Left lobe of liver (tissue), 2 donors: ENCODE measurements at regions not wholly inside any gene's neighbourhood (a gene's known extent, or its start where the extent isn't known, plus 50 kb on each side); places are given as distances from the start of the nearest gene placed in this dataset.
"Not testable (repeated sequence)": the region's sequence is repeated elsewhere in the genome, so short reads cannot be mapped to it uniquely, and the experiment has no call there.

Experiments used
- ATAC-seq: fragments of 200-7000 bp; cut with Tn5 transposase; one replicate; pipeline ENCODE4 v1.9.1; 2020; ENCODE audit warnings: mild to moderate bottlenecking, moderate library complexity
- DNase-seq: peaks from one replicate; pipeline ENCODE4 v3.0.0-alpha.2; 2020; ENCODE audit warnings: low spot score
- donor health status: DM: no; HTN: no; CAD: no; lungs with moderate emphysema.
- donor health status: DM: no; HTN: yes; CAD: no.

DNA sequence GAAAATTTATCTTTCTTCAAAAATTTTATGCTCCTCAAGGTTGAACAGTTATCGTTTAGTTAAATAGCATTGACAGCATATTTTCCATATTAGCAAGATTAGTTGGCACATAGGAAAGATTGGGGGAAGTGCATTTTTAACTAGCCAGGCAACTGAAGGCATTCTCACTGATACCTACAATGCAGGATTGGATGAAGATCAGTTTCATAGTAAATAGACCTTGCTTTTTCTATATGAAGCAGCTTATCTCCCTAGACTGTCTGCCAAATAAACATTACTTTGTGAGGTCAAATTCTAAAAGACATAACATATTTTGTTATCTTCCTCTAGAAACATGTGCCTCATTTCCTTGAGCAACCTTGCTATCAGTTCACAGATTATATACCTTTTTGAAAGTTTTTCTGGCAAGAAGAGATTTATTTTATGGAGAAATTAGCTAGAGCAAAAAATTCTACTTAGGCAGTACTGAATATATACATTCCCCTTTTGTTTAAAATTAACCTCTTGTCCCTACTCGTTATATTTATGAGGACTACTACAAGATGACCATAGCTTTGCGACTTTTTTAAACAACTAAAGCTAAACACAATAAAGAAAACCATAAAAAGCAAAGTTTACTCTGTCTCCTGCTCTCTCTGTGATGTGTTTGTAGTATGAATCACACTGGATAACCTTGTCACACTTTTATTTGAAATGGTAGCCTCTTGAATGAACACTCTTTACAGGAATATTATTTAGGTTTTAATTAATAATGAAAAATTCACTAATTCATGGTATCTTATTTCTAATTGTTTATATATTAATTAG lies 654.9 kb upstream of the TBL1XR1 start:
- DNase-seq: no peak
- no peak for ATAC-seq

DNA sequence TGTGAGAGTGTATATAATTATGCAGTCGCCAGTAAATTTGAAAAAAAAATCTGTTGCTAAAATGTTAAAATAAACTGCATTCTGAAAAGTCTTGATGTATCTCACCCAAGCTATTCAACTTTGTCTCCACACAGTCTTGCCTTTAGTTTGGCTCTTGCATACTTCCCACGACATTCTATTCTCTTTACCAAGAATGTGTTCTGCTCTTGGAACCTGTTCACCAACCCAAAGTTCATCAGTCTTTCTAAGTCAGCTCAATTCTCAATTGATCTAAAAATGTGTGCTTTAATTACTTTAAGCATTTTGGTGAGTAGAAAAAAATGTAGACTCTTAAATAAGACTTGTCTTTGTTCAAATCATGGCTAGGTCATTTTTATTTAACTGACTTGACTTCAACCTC lies 657.7 kb upstream of the TBL1XR1 start:
- no peak for DNase-seq
- ATAC-seq: no peak

DNA sequence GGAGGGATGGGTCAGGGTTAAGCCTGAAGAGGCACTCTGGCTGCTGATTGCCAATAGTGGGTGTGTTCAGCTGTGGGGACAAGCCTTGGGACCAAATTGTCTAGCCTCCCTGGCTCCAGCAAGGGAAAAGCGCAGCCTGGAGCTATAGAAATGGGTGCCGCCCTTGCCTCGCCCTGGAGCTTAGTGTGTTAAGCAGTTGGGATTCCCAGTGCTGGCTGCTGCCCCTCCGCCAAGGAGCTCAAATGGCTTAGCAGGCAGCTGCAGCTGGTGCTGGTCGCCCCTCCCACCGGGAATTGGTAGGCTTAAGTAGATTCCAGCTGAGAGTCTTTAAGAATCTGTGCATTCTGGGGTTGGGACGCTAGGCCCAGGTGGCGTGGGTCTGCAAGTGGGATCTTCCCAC lies 662.9 kb upstream of the TBL1XR1 start:
- DNase-seq (no peak), ATAC-seq (no peak)

GRCh38 chr3:177862962-177863491 lies 665.7 kb upstream of the TBL1XR1 start:
- no peak for DNase-seq
- ATAC-seq: no peak

DNA sequence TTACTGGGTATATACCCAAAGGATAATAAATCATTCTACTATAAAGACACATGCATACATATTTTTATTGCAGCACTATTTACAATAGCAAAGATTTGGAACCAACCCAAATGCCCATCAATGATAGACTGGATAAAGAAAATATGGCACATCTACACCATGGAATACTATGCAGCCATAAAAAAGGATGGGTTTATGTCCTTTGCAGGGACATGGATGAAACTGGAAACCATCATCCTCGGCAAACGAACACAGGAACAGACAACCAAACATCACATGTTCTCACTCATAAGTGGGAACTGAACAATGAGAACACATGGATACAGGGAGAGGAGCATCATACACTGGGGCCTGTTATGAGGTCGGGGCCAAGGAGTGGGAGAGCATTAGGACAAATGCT lies 665.0 kb upstream of the KCNMB2 start:
- ATAC-seq, DNase-seq: not testable (repeated sequence)

DNA sequence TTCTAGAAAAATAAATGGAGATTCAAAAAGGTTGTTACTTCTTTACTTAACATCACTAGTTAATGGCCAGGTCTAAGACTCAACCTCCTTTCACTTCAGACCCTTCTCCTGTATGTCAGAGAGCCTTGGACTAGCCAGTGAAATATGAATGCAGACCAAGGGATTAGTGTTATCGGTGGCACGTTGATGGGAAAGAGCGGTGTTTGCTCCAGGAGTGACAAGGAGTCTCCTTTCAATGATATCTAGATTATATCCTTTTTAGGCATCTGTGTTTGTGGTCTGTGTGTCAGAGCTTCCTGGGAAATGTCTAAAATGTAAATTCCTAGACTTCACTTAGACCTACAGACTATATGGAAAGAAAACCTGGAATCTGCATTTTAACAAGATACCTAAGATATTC lies 658.0 kb upstream of the KCNMB2 start:
- ATAC-seq (no peak), DNase-seq (no peak)

DNA sequence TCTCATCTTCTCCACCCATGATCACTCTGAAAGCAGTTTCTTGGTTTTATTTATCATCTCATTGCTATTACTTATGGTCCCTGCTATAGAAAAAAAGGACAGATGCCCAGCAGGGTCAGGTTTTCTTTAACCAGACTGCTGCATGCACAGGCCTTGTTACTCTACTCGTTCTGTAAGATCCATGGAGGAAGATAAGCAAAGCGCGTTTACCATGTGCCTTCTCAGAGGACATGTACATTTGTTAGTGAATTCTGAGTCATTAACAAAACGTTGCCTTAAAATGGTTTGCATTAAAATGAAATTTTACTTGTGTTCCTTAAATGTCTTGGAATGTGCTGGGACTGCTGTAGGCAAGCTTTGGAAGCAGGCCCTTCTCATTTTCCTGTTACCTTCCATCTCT lies 657.3 kb upstream of the KCNMB2 start:
- DNase-seq (no peak), ATAC-seq (no peak)

- ATAC-seq: no peak
- no peak for DNase-seq
Observed at GRCh38 chr3:177881351-177881750, 654.9 kb upstream of the KCNMB2 start.

DNA sequence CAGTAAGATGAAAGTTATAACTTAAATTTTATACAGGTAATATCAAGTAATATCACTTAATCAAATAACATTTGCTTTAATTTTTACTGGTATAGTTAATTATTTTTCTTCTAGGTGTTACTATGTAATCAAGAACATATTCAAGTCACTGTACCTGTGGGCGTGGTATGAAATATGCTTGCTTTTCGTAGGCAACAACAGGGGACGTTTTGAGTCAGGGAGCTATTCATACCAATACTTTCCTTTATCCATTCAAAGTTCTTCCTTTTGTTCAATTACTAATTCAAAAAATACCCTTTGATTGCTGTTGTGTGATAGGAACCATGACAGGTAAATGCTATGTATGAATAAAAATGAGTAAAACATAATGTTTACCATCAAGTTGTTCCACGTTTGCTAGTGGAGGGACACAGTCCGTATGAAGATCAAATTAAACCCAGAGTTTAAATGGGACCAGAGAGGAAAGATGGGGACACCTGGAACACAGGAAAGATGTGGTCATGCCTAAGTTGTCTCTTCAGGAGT lies 654.0 kb upstream of the KCNMB2 start:
- ATAC-seq: no peak
- no peak for DNase-seq

DNA sequence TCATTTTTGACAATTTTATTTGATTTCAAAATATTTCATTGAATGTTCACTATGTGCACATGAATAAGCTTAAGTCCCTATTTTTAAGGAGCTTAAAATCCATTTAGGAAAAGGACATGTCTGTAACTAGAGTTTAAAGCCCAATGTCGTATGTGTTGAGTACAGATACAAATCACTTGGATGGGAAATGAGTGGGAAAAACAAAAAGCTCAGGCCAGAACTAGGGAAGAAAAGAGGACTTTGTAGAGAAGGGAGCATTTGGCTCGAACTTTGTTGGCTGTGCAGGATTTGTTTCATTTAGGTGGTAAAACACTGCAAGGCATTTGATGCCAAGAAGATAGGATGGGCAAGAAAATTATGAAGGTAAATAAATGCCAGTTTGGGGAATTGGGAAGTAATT lies 653.1 kb upstream of the KCNMB2 start:
- DNase-seq: no peak
- no peak for ATAC-seq

DNA sequence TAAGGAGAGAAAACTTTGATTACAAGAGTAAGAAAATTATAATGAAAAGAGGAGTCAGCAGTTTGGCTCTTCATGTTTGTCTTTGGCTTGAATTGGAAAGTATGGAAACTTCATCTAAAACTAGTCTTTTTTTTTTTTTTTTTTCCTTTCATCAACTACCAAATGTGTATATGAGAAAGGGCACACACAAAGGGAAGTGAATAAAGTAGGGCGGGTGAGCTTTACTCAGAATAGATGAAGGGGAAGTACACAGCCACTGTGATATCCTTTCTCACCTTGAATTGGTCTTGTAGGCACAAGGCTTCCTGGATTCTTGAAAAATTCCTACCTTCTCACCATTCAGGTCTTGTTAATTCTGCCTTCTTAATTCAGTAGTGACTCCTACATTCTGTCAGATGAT lies 652.3 kb upstream of the KCNMB2 start:
- ATAC-seq: no peak
- DNase-seq: no peak

- DNase-seq (no peak), ATAC-seq (no peak)
Observed at GRCh38 chr3:177885063-177885462, 651.2 kb upstream of the KCNMB2 start.

DNA sequence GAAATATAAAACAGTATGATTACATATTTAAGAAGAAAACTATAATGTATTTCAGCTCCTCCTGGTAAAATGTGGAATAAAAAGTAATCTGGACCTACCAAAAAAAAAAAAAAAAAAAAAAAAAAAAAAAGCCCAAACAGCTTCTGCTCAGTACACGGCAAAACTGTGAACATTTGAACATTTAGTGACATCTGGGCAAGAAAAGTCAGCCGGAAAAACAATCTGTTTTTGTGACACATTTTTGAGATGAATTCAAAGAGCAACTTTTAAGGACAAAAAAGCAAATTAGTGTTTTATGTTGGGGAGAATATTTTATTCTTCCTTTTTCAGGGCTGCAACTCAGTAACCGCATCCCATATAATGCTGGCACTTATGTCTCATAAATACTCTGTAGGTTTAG lies 649.7 kb upstream of the KCNMB2 start:
- no peak for DNase-seq
- no peak for ATAC-seq

GRCh38 chr3:177887475-177887874 lies 648.8 kb upstream of the KCNMB2 start:
- ATAC-seq: no peak
- DNase-seq: no peak

DNA sequence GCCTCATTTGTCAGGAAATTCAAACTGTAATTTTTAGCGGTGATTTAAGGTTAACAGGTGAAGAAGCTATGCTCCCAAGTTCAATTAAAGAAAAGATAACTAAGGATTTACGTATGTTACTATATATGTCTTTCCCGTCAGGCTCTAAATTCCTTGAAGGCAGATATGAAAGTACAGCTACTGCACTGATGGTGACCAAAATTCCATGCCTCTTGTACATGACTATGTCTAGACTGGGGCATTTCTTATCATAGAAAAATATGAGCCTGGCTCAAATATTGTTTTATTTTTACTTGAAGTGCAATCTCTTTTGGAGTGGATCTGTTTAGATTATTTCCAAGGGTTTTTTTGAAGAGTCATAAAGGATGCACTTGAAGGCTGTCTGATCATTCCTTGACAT lies 647.1 kb upstream of the KCNMB2 start:
- DNase-seq (no peak), ATAC-seq (no peak)

DNA sequence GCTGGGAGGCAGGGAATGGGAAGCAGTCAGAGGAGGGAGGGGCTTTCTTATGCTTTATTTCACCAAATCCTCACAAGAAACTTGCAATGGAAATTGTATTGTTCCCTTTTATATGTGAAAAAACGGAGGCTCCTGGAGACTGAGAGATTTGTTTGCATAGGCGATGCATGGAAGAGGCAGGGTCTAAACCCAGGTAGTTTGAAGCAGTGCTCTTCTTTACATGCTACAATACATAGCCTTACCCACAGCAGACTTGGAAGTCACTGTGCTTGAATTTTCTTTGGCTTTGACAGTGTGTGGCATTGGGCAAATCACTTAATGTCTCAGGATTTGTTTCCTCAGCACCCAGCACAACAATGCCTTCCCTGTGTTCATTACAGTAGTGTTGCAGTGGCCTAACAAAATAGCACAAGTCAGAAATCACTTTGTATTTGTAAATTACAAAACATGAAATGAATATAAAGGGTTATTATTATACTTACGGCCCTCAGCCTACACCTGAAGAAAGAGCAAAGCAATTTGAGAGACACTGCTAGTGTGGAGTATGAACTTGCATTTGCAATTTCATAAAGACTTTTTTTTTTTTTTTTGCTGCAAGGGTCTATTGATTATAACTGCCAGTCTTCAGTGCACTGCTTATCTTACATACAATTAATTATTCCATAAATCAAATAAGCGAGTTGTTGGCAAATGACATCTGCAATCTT lies 646.4 kb upstream of the KCNMB2 start:
- DNase-seq (no peak), ATAC-seq (no peak)

DNA sequence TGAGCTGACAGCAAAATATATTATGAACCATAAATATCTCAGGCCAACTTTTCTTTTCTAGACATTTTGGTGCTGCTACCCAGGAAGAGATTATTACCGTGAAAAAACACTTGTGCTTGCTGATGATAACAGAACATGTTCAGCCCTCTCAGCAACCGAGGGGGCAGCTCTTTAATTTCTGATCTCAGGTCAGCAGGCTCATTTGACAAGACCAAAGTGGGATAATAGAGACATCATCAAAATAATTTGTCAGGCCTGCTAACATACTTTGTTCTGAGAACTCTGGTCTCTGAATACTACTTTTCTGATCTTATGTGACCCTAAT lies 645.9 kb upstream of the KCNMB2 start:
- no peak for ATAC-seq

GRCh38 chr3:177891569-177891968 lies 644.7 kb upstream of the KCNMB2 start:
- DNase-seq, ATAC-seq: not testable (repeated sequence)

More for the DNA sequence above, 645.9 kb upstream of the KCNMB2 start:
- no peak for DNase-seq

DNA sequence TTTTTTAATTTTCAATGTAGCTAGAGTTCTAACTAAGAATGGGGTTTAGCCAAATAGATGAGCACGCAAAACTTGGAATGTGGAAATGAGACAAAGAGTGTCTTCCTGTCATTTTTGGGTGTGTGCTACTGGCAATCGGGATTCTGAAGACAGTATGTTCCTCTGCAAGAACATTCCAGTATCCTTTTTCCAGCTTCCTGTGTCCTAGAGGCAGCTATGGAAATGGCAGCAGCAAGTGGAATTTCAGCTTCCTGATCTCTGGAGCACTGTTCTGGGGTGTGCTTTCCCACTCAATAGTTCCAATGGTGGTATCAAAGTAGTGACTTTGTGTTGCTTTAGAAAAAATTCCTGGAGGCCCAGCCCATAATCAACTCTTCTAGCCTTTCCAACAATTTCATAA lies 642.9 kb upstream of the KCNMB2 start:
- DNase-seq: no peak
- ATAC-seq: no peak

GRCh38 chr3:177894081-177894728 lies 642.0 kb upstream of the KCNMB2 start:
- no peak for DNase-seq
- no peak for ATAC-seq

DNA sequence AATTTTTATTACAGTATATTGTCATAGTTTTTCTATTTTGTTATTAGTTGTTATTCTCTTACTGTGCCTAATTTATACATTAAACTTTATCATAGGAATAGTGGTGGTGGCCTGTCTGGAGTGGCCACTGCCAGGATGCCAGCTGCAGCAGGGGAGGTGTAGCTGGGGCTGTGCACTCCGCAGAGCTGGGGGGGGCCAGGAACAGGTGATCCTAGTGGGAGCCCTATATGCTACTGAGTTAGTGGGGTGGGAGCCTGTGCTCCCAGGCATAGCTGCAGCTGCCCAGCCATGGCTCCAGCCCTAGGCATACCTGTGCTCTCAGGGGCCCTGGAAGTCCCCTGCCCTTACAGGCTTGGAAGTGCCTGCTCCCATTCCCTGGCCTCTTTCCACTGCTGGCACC lies 638.1 kb upstream of the KCNMB2 start:
- DNase-seq (no peak), ATAC-seq (no peak)
